Lung (tissue), 11 donors: ENCODE measurements at regions not wholly inside any gene's neighbourhood (a gene's known extent, or its start where the extent isn't known, plus 50 kb on each side); places are given as distances from the start of the nearest gene placed in this dataset.
A peak's percentile ranks its signal among the peaks of the same experiment; 100 is the strongest.

Source experiments
- ATAC-seq: fragments of 200-7000 bp; cut with Tn5 transposase; one replicate; pipeline ENCODE4 v1.9.1; 2020; ENCODE audit warnings: moderate number of reproducible peaks; ENCODE audit not compliant: insufficient read depth, low FRiP score
- DNase-seq, 3 donors: peaks; one replicate each; pipeline ENCODE4 v3.0.0-alpha.2; 2013 to 2017
- H3K27ac ChIP-seq, 2 donors: one replicate each; pipeline ENCODE4 v1.5.1; 2013; ENCODE audit warnings: mild to moderate bottlenecking in 2 of 2, moderate library complexity in 2 of 2, control low read depth in 1 of 2, inconsistent platforms in 1 of 2, low read depth in 1 of 2, low read length in 1 of 2
- H3K27me3 ChIP-seq, 3 donors: one replicate each; pipeline ENCODE4 v1.5.1; 2013; ENCODE audit warnings: low read length in 2 of 3; ENCODE audit not compliant: control insufficient read depth in 3 of 3, insufficient read depth in 3 of 3
- H3K36me3 ChIP-seq, 4 donors: one replicate each; pipeline ENCODE4 v1.5.1; 2013; ENCODE audit warnings: low read length in 4 of 4, mild to moderate bottlenecking in 1 of 4, moderate library complexity in 1 of 4; ENCODE audit not compliant: control insufficient read depth in 4 of 4, insufficient read depth in 4 of 4
- H3K4me1 ChIP-seq, 5 donors: one replicate each; pipeline ENCODE4 v1.5.1; 2013; ENCODE audit warnings: low read length in 5 of 5, mild to moderate bottlenecking in 2 of 5, moderate library complexity in 1 of 5; ENCODE audit not compliant: control insufficient read depth in 5 of 5, insufficient read depth in 5 of 5
- H3K4me3 ChIP-seq: one replicate; pipeline ENCODE4 v1.5.1; 2013; ENCODE audit warnings: mild to moderate bottlenecking, control low read depth, moderate library complexity
- H3K9ac ChIP-seq, 2 donors: one replicate each; pipeline ENCODE4 v1.5.1; 2013; ENCODE audit warnings: low read length in 2 of 2, control low read depth in 1 of 2; ENCODE audit not compliant: insufficient read depth in 1 of 2
- H3K9me3 ChIP-seq, 4 donors: one replicate each; pipeline ENCODE4 v1.5.1; 2013; ENCODE audit warnings: low read length in 3 of 4, mild to moderate bottlenecking in 1 of 4, moderate library complexity in 1 of 4; ENCODE audit not compliant: control insufficient read depth in 4 of 4, insufficient read depth in 3 of 4
- WGBS, 2 donors: extraction: QIAGEN DNeasy Blood & Tissue Kit; methylation state at CpG; one replicate each; pipeline ENCODE4 v1.1.7; 2013; 5-methylcytosine and 5-hydroxymethylcytosine counted together
- TF ChIP-seq, protein P1 (sequence below): IDR thresholded peaks from 2 replicates; pipeline ENCODE4 v1.5.1; 2012; ENCODE audit warnings: mild to moderate bottlenecking; ENCODE audit errors: control extremely low read depth, extremely low read depth
- donor health status: control.
- donor health status: control.
- donor health status: Bipolar disorder and iron deficiency.
- donor health status: healthy.
- donor health status: DM: yes; HTN: yes; CAD: no.

DNA sequence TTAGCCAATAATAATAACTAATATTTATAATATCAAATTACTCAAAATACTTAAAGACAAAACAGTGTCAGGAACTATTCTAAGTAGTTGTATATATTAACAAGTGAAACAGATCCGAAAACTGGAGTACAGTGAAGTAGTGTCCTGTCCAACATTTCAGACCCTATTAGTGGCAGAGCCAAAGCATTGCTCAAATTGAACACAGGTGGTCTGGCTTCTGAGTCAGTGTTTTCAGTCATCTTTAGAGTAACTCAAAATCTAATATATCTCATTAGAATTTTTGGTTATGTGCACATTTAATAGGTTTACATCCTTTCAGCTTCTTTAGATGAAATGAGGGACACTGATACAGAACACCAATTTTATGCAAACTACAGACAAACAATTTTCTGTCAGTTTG, 652.5 kb downstream of the CDH11 start:
- ATAC-seq (no peak), DNase-seq (no peak)
- H3K9ac ChIP-seq: no peak overlapping the region
- H3K4me1 ChIP-seq: peaks cover 0 to 4% (median 0%) of the 10 kb centered on the region in 5 donors
- 65 to 87% methylated on average over 1 of the region's 1 CpG for WGBS, 2 donors
- no peaks in the 10 kb centered on the region for H3K27me3 ChIP-seq
- H3K36me3 ChIP-seq: no peaks in the 10 kb centered on the region
- H3K4me3 ChIP-seq: no peak overlapping the region
- H3K27ac ChIP-seq: no peak overlapping the region
- TF ChIP-seq, protein P1, sequence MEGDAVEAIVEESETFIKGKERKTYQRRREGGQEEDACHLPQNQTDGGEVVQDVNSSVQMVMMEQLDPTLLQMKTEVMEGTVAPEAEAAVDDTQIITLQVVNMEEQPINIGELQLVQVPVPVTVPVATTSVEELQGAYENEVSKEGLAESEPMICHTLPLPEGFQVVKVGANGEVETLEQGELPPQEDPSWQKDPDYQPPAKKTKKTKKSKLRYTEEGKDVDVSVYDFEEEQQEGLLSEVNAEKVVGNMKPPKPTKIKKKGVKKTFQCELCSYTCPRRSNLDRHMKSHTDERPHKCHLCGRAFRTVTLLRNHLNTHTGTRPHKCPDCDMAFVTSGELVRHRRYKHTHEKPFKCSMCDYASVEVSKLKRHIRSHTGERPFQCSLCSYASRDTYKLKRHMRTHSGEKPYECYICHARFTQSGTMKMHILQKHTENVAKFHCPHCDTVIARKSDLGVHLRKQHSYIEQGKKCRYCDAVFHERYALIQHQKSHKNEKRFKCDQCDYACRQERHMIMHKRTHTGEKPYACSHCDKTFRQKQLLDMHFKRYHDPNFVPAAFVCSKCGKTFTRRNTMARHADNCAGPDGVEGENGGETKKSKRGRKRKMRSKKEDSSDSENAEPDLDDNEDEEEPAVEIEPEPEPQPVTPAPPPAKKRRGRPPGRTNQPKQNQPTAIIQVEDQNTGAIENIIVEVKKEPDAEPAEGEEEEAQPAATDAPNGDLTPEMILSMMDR: no peak
- no peaks in the 10 kb centered on the region for H3K9me3 ChIP-seq

DNA sequence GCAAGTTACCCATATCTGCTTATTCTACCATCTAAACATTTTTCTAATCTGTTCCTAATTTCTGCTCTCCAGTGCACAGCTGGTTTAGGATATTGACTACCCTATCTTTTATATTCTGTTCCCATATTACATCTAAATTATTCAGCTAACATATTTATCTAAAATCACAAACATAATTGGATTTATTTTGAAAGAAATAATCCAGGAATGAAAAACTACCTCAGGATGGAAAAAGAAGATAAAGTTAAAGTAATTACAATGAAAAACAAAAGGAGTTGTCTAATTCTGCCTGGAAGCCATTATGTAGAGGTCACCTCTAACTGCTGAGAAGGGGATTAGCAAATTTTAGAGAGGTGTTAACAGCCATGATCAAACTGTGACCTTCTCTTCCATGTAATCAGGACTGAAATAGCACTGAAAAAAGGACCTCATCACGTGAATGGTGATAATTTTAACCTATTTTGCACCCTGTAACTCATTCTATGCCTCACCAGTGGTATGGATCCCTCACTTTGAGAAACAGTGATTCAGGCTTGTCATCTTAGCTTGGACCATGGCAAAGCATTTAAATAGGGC, 653.3 kb downstream of the CDH11 start:
- Histone ChIP-seq H3K4me1 (peaks cover 0 to 4% (median 0%) of the 10 kb centered on the region in 5 donors), H3K36me3 (no peaks in the 10 kb centered on the region), H3K27me3 (no peaks in the 10 kb centered on the region), H3K4me3 (no peak overlapping the region), H3K27ac (no peak overlapping the region), H3K9ac (no peak overlapping the region), H3K9me3 (no peaks in the 10 kb centered on the region)
- DNase-seq: no peak
- TF ChIP-seq, protein P1: no peak
- no peak for ATAC-seq
- WGBS, 2 donors: 52 to 61% methylated on average over 1 of the region's 1 CpG

DNA sequence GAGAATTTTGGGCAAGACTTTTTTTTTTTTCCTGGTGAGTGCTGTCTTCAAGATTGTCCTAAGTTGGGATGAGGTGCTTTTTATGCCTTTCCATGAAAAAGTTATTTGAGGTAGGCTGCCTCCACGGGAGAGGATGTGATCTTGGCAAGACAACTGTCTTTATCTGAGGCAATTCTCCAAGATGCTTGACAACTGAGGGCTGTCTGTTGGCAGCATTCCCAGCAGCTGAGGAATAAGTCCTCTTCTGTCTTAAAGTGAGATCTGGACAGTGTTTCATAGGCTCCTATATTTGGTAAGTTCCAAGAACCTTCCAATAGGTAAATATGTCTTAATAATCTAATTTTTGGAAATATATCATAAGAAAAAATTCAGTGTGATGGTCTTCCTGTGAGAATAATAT, 662.0 kb downstream of the CDH11 start:
- H3K27me3 ChIP-seq: no peaks in the 10 kb centered on the region
- H3K9me3 ChIP-seq: no peaks in the 10 kb centered on the region
- no peak overlapping the region for H3K27ac ChIP-seq
- H3K36me3 ChIP-seq: no peaks in the 10 kb centered on the region
- peaks cover 0 to 6% (median 0%) of the 10 kb centered on the region in 5 donors for H3K4me1 ChIP-seq
- ATAC-seq: no peak
- H3K9ac ChIP-seq: no peak overlapping the region
- peak; percentile 19 to 63 (median 21) for DNase-seq
- H3K4me3 ChIP-seq: no peak overlapping the region
- TF ChIP-seq, protein P1: no peak
- 30 to 48% methylated on average over 1 of the region's 1 CpG for WGBS, 2 donors

DNA sequence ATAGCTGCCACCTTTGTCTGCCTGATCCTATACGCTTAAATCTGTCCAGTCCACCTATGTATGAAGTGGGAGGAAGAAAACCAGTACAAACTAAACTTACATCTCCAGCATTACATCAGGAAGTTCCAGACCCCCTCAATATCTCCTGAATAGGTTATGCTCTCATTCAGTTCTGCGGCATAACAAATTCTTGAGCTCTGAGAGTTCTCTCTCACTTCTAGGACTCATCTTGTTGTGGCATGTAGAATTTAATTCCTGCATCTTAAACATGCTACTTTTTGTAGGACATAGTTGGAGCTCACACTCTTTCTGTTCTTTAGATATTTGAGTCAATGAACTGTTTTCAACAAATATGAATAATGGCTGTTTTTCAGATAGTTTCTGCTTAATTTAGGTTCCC, 662.5 kb downstream of the CDH11 start:
- WGBS, 2 donors: 89 to 93% methylated on average over 2 of the region's 2 CpGs
- Histone ChIP-seq H3K9ac (no peak overlapping the region), H3K36me3 (no peaks in the 10 kb centered on the region), H3K27me3 (no peaks in the 10 kb centered on the region), H3K4me1 (peaks cover 0 to 6% (median 0%) of the 10 kb centered on the region in 5 donors), H3K9me3 (no peaks in the 10 kb centered on the region), H3K27ac (no peak overlapping the region), H3K4me3 (no peak overlapping the region)
- ATAC-seq (no peak), DNase-seq (no peak)
- TF ChIP-seq, protein P1: no peak
